ENCODE measurements at regions not wholly inside any gene's neighbourhood (a gene's known extent, or its start where the extent isn't known, plus 50 kb on each side); places are given as distances from the start of the nearest gene placed in this dataset.
"Not testable (repeated sequence)": the region's sequence is repeated elsewhere in the genome, so short reads cannot be mapped to it uniquely, and the experiment has no call there.

- no peaks in the 10 kb centered on the region for H4K20me1 ChIP-seq (ENCODE audit: control insufficient read depth, insufficient read depth)
- no peak overlapping the region for H3K27ac ChIP-seq (ENCODE audit: control insufficient read depth, insufficient read depth)
- BruUV-seq (replicated peaks): no TSS peak
- no peak overlapping the region for H3K9ac ChIP-seq (ENCODE audit: control insufficient read depth, insufficient read depth, low read length)
- CTCF ChIA-PET: no interaction called here
- H2AFZ ChIP-seq (ENCODE audit: control insufficient read depth, low read depth, low read length): no peak overlapping the region
- no peaks in the 10 kb centered on the region; the same call in 2 of the 3 replicates for H3K9me3 ChIP-seq (replicated peaks; ENCODE audit: control insufficient read depth, insufficient read depth, low read length)
- ATAC-seq (no peak), DNase-seq (ENCODE audit: low read depth, low spot score) (no peak), FAIRE-seq (no peak)
- no peak overlapping the region for H3K4me2 ChIP-seq (ENCODE audit: control insufficient read depth, insufficient read depth)
- H3K36me3 ChIP-seq (ENCODE audit: control insufficient read depth in 2 of 2, insufficient read depth in 2 of 2, low read length in 1 of 2): no peaks in the 10 kb centered on the region
- peaks cover 5% of the 10 kb centered on the region; the same call in 1 of the 2 replicates for H3K4me1 ChIP-seq (ENCODE audit: control insufficient read depth, insufficient read depth, low read length)
- H3K27me3 ChIP-seq (replicated peaks in 1 of 2; ENCODE audit: control insufficient read depth in 2 of 2, insufficient read depth in 2 of 2, low read length in 1 of 2): no peaks in the 10 kb centered on the region; a peak in 1 of 4 replicates
- POLR2A ChIA-PET: no interaction called here
- intact Hi-C loops (cut with micrococcal nuclease; ENCODE audit: unreplicated experiment): no loop called here
- H3K79me2 ChIP-seq (ENCODE audit: control insufficient read depth, insufficient read depth, low read length): no peaks in the 10 kb centered on the region
- H3K4me3 ChIP-seq: no peak overlapping the region
- SMC1A ChIA-PET (ENCODE audit: uncharacterized antibody, unreplicated experiment): no interaction called here
- TF ChIP-seq SPI1 (IDR thresholded peaks at IDR 0.05; ENCODE audit: borderline replicate concordance, insufficient read depth, low read depth, low read length) (0 out of 2 replicates have a peak, but pooled peaks have one; percentile 5), ZNF217 (IDR thresholded peaks at IDR 0.05) (no peak)
- RAD21 ChIA-PET (ENCODE audit: unreplicated experiment): no interaction called here
- in situ Hi-C loops (cut with MboI): no loop called here
Observed at GRCh38 chr5:60020457-60020856, 126.9 kb upstream of the PDE4D start.

- ATAC-seq; RAD21 ChIA-PET (ENCODE audit: unreplicated experiment); BruUV-seq (replicated peaks): not testable (repeated sequence)
Observed at GRCh38 chr5:60018960-60019359, 125.4 kb upstream of the PDE4D start.

More at GRCh38 chr5:60018960-60019359, 125.4 kb upstream of the PDE4D start:
- H3K9me3 ChIP-seq (replicated peaks; ENCODE audit: control insufficient read depth, insufficient read depth, low read length); H3K9ac ChIP-seq (ENCODE audit: control insufficient read depth, insufficient read depth, low read length); intact Hi-C loops (cut with micrococcal nuclease; ENCODE audit: unreplicated experiment); CTCF ChIA-PET; H3K79me2 ChIP-seq (ENCODE audit: control insufficient read depth, insufficient read depth, low read length); H3K27ac ChIP-seq (ENCODE audit: control insufficient read depth, insufficient read depth); DNase-seq (ENCODE audit: low read depth, low spot score); H3K4me1 ChIP-seq (ENCODE audit: control insufficient read depth, insufficient read depth, low read length); FAIRE-seq; H3K4me2 ChIP-seq (ENCODE audit: control insufficient read depth, insufficient read depth); H2AFZ ChIP-seq (ENCODE audit: control insufficient read depth, low read depth, low read length); POLR2A ChIA-PET; H3K4me3 ChIP-seq; H3K27me3 ChIP-seq (replicated peaks in 1 of 2; ENCODE audit: control insufficient read depth in 2 of 2, insufficient read depth in 2 of 2, low read length in 1 of 2); H3K36me3 ChIP-seq (ENCODE audit: control insufficient read depth in 2 of 2, insufficient read depth in 2 of 2, low read length in 1 of 2); in situ Hi-C loops (cut with MboI); H4K20me1 ChIP-seq (ENCODE audit: control insufficient read depth, insufficient read depth): not testable (repeated sequence)
- peak; percentile 76 for TF ChIP-seq RUNX3 (IDR thresholded peaks at IDR 0.05; ENCODE audit: low read length)
- TF ChIP-seq JUNB (IDR thresholded peaks at IDR 0.05): 0 out of 2 replicates have a peak, but pooled peaks have one; percentile 17
- SMC1A ChIA-PET (ENCODE audit: uncharacterized antibody, unreplicated experiment): interaction anchor here (1.2 kb wide), 1 partner anchor 11 kb away, joined by 3 read pairs; no protein-coding TSS in a partner anchor
- WGBS (ENCODE audit: insufficient coverage, insufficient replicate concordance, low lambda C conversion rate, missing lambda C conversion rate): 4% methylated on average over 1 of the region's 1 CpG
